AG09309 (cell line): ENCODE measurements at regions not wholly inside any gene's neighbourhood (a gene's known extent, or its start where the extent isn't known, plus 50 kb on each side); places are given as distances from the start of the nearest gene placed in this dataset.
"Not testable (repeated sequence)": the region's sequence is repeated elsewhere in the genome, so short reads cannot be mapped to it uniquely, and the experiment has no call there.

Experiments
- DNase-seq: peaks from one replicate; pipeline ENCODE4 v3.0.0-alpha.2; 2010; ENCODE audit warnings: low read depth
- H3K4me3 ChIP-seq: 2 replicates; pipeline ENCODE4 v1.5.1; 2011; ENCODE audit warnings: mild to moderate bottlenecking, low read depth, low read length, moderate library complexity; ENCODE audit not compliant: control insufficient read depth
- CTCF ChIP-seq: IDR thresholded peaks from 2 replicates; pipeline ENCODE4 v1.5.1; 2011; ENCODE audit warnings: mild to moderate bottlenecking, low read depth, low read length, inconsistent platforms; ENCODE audit not compliant: insufficient read depth, control insufficient read depth; ENCODE audit errors: missing control alignments

- no peak for DNase-seq
- H3K4me3 ChIP-seq: no peak overlapping the region
- TF ChIP-seq CTCF: no peak
Measured at GRCh38 chr6:156593127-156593526, 184.1 kb upstream of the ARID1B start.

- H3K4me3 ChIP-seq: no peak overlapping the region
- no peak for TF ChIP-seq CTCF
- no peak for DNase-seq
Measured at GRCh38 chr6:156590482-156590881, 186.7 kb upstream of the ARID1B start.

- peak; percentile 53 for DNase-seq
- no peak overlapping the region for H3K4me3 ChIP-seq
- no peak for TF ChIP-seq CTCF
Measured at GRCh38 chr6:156589281-156589680, 187.9 kb upstream of the ARID1B start.

- no peak overlapping the region for H3K4me3 ChIP-seq
- TF ChIP-seq CTCF: no peak
Measured at GRCh38 chr6:156587751-156588301, 189.4 kb upstream of the ARID1B start.

GRCh38 chr6:156587071-156587470 lies 190.1 kb upstream of the ARID1B start:
- TF ChIP-seq CTCF: no peak
- H3K4me3 ChIP-seq: no peak overlapping the region
- no peak for DNase-seq

More at GRCh38 chr6:156587751-156588301, 189.4 kb upstream of the ARID1B start:
- DNase-seq: no peak

GRCh38 chr6:156585859-156586258 lies 191.3 kb upstream of the ARID1B start:
- TF ChIP-seq CTCF: no peak
- DNase-seq: no peak
- no peak overlapping the region for H3K4me3 ChIP-seq

- DNase-seq, H3K4me3 ChIP-seq: not testable (repeated sequence)
Measured at GRCh38 chr6:156584121-156584520, 193.1 kb upstream of the ARID1B start.
